HepG2 (cell line): ENCODE measurements at regions not wholly inside any gene's neighbourhood (a gene's known extent, or its start where the extent isn't known, plus 50 kb on each side); places are given as distances from the start of the nearest gene placed in this dataset.

Experiments
- CTCF ChIP-seq: sonication (generic); formaldehyde crosslinking; IDR thresholded peaks from 2 replicates; pipeline ENCODE4 v1.5.0; 2020; ENCODE audit warnings: mild to moderate bottlenecking, missing genetic modification reagents, moderate library complexity
- FOXM1 ChIP-seq: sonication (generic); formaldehyde crosslinking; IDR thresholded peaks from 2 replicates; pipeline ENCODE4 v1.5.0; 2020; ENCODE audit warnings: missing genetic modification reagents
- MZF1 ChIP-seq: sonication (generic); formaldehyde crosslinking; IDR thresholded peaks from 2 replicates; pipeline ENCODE4 v1.8.1; 2023; ENCODE audit warnings: mild to moderate bottlenecking, missing genetic modification reagents, borderline replicate concordance
- POLR2A ChIP-seq, 2 experiments: IDR thresholded peaks; 2 replicates each; pipeline ENCODE4 v1.6.1; 2011; ENCODE audit warnings: low read depth in 2 of 2, low read length in 2 of 2, mild to moderate bottlenecking in 1 of 2, moderate library complexity in 1 of 2; ENCODE audit not compliant: insufficient read depth in 1 of 2
- POLR2AphosphoS2 ChIP-seq: IDR thresholded peaks from 2 replicates; pipeline ENCODE4 v1.6.1; 2011; ENCODE audit warnings: low read depth, low read length, improper control_type of control experiment
- SIN3A ChIP-seq: IDR thresholded peaks from 2 replicates; pipeline ENCODE4 v1.6.1; 2011; ENCODE audit warnings: low read depth, mild to moderate bottlenecking, control low read depth, low read length, borderline replicate concordance
- SP1 ChIP-seq, 2 experiments: fragments of 450-650 bp in 1 of 2; sonication (generic) in 1 of 2; formaldehyde crosslinking in 1 of 2; IDR thresholded peaks; 2 replicates each; pipeline versions ENCODE4 v1.4.0 to v1.6.1; 2016 to 2020; ENCODE audit warnings: missing genetic modification reagents in 1 of 2
- SRSF1 ChIP-seq: fragments of 200-400 bp; formaldehyde crosslinking; optimal IDR thresholded peaks from 2 replicates; pipeline ENCODE3; 2017; ENCODE audit warnings: mild to moderate bottlenecking, low read depth, low read length, moderate library complexity
- TCF7L2 ChIP-seq: IDR thresholded peaks from 2 replicates; pipeline ENCODE4 v1.6.1; 2011; ENCODE audit warnings: mild to moderate bottlenecking, low read depth, low read length, moderate library complexity
- ZBTB4 ChIP-seq: sonication (generic); formaldehyde crosslinking; IDR thresholded peaks from 2 replicates; pipeline ENCODE4 v1.4.0; 2020; ENCODE audit warnings: missing genetic modification reagents, mild to moderate bottlenecking, borderline replicate concordance
- ZNF230 ChIP-seq: sonication (generic); formaldehyde crosslinking; IDR thresholded peaks from 2 replicates; pipeline ENCODE4 v1.4.0; 2020; ENCODE audit warnings: mild to moderate bottlenecking, missing genetic modification reagents

GRCh38 chr10:126833542-126833941 lies 71.7 kb upstream of the DOCK1 start:
- no peak for TF ChIP-seq POLR2A (IDR thresholded peaks at IDR 0.05; ENCODE audit: insufficient read depth in 1 of 2, low read depth in 2 of 2, low read length in 2 of 2)
- TF ChIP-seq SP1 (IDR thresholded peaks at IDR 0.05), result no peak
- no peak for TF ChIP-seq SP1 (CRISPR knock-in tag; IDR thresholded peaks at IDR 0.05)
- TF ChIP-seq CTCF (CRISPR knock-in tag), result no peak
- no peak for TF ChIP-seq TCF7L2
- TF ChIP-seq POLR2AphosphoS2, result no peak
- TF ChIP-seq SIN3A, result no peak
- no peak for TF ChIP-seq FOXM1 (CRISPR knock-in tag)
- no peak for TF ChIP-seq ZBTB4 (CRISPR knock-in tag)
- no peak for TF ChIP-seq SRSF1
- TF ChIP-seq ZNF230, result no peak
- TF ChIP-seq MZF1, result no peak
